Osteoblast (primary cell): ENCODE measurements at regions not wholly inside any gene's neighbourhood (a gene's known extent, or its start where the extent isn't known, plus 50 kb on each side); places are given as distances from the start of the nearest gene placed in this dataset.
"Not testable (repeated sequence)": the region's sequence is repeated elsewhere in the genome, so short reads cannot be mapped to it uniquely, and the experiment has no call there.

Source experiments
- DNase-seq: peaks from one replicate; pipeline ENCODE4 v3.0.0; 2011; ENCODE audit warnings: low spot score, mixed read lengths; ENCODE audit not compliant: insufficient read length; ENCODE audit errors: missing footprints
- H2AFZ ChIP-seq: 2 replicates; pipeline ENCODE4 v1.6.0; 2011; ENCODE audit warnings: mild to moderate bottlenecking, low read length
- H3K27ac ChIP-seq: 2 replicates; pipeline ENCODE4 v1.5.1; 2011; ENCODE audit warnings: mild to moderate bottlenecking, low read depth, low read length, moderate library complexity
- H3K27me3 ChIP-seq: 2 replicates; pipeline ENCODE4 v1.6.0; 2012; ENCODE audit warnings: mild to moderate bottlenecking, control low read depth, inconsistent platforms, low read length, moderate library complexity; ENCODE audit not compliant: insufficient read depth
- H3K36me3 ChIP-seq: 2 replicates; pipeline ENCODE4 v1.5.1; 2011; ENCODE audit warnings: mild to moderate bottlenecking, low read length, control low read depth, moderate library complexity; ENCODE audit not compliant: insufficient read depth
- H3K4me1 ChIP-seq: 2 replicates; pipeline ENCODE4 v1.5.1; 2011; ENCODE audit warnings: mild to moderate bottlenecking, low read length, control low read depth, moderate library complexity; ENCODE audit not compliant: insufficient read depth
- H3K4me2 ChIP-seq: 2 replicates; pipeline ENCODE4 v1.6.0; 2011; ENCODE audit warnings: mild to moderate bottlenecking, low read length; ENCODE audit not compliant: insufficient read depth
- H3K4me3 ChIP-seq: fragments of 200-600 bp; sonication (generic); 3 replicates; pipeline ENCODE4 v1.5.1; 2012; ENCODE audit warnings: mild to moderate bottlenecking, low read length, inconsistent platforms; ENCODE audit not compliant: insufficient read depth
- H3K79me2 ChIP-seq: 2 replicates; pipeline ENCODE4 v1.6.0; 2012; ENCODE audit warnings: mild to moderate bottlenecking, low read length, control low read depth, inconsistent platforms; ENCODE audit not compliant: insufficient read depth
- H3K9me3 ChIP-seq: 2 replicates; pipeline ENCODE4 v1.5.1; 2011; ENCODE audit warnings: low read depth, low read length, control low read depth
- H4K20me1 ChIP-seq: 2 replicates; pipeline ENCODE4 v1.6.0; 2012; ENCODE audit warnings: mild to moderate bottlenecking, low read length, control low read depth; ENCODE audit not compliant: insufficient read depth
- CTCF ChIP-seq: IDR thresholded peaks from 2 replicates; pipeline ENCODE4 v1.5.1; 2011; ENCODE audit warnings: mild to moderate bottlenecking, low read depth, low read length, moderate library complexity; ENCODE audit errors: extremely low read depth

GRCh38 chr1:29920316-29920715 lies 684.0 kb downstream of the PTPRU start:
- no peak overlapping the region for H3K4me3 ChIP-seq
- TF ChIP-seq CTCF = no peak
- H3K9me3 ChIP-seq = no peaks in the 10 kb centered on the region
- no peak for DNase-seq
- H3K4me2 ChIP-seq = no peak overlapping the region
- H3K27me3 ChIP-seq = peaks cover under 1% of the 10 kb centered on the region
- no peaks in the 10 kb centered on the region for H3K36me3 ChIP-seq
- no peaks in the 10 kb centered on the region for H3K79me2 ChIP-seq
- H3K27ac ChIP-seq = no peak overlapping the region
- no peaks in the 10 kb centered on the region for H3K4me1 ChIP-seq
- H4K20me1 ChIP-seq = no peaks in the 10 kb centered on the region
- H2AFZ ChIP-seq = no peak overlapping the region

GRCh38 chr1:29919041-29919440 lies 682.7 kb downstream of the PTPRU start:
- H3K4me3 ChIP-seq, H3K27ac ChIP-seq, H3K36me3 ChIP-seq, H2AFZ ChIP-seq, H3K4me1 ChIP-seq, H3K27me3 ChIP-seq, DNase-seq, H3K79me2 ChIP-seq, H3K9me3 ChIP-seq, H4K20me1 ChIP-seq, H3K4me2 ChIP-seq: not testable (repeated sequence)

- Histone ChIP-seq H3K36me3 (no peaks in the 10 kb centered on the region), H3K27me3 (peaks cover 6% of the 10 kb centered on the region), H3K79me2 (no peaks in the 10 kb centered on the region), H3K9me3 (no peaks in the 10 kb centered on the region), H2AFZ (no peak overlapping the region), H4K20me1 (no peaks in the 10 kb centered on the region), H3K27ac (no peak overlapping the region), H3K4me2 (no peak overlapping the region), H3K4me3 (no peak overlapping the region), H3K4me1 (no peaks in the 10 kb centered on the region)
- no peak for TF ChIP-seq CTCF
- no peak for DNase-seq
These were observed 680.5 kb downstream of the PTPRU start for GRCh38 chr1:29916656-29917369.

GRCh38 chr1:29914936-29915335 lies 678.6 kb downstream of the PTPRU start:
- Histone ChIP-seq H2AFZ (no peak overlapping the region), H3K27ac (no peak overlapping the region), H3K36me3 (no peaks in the 10 kb centered on the region), H3K4me2 (no peak overlapping the region), H4K20me1 (no peaks in the 10 kb centered on the region), H3K4me1 (no peaks in the 10 kb centered on the region), H3K9me3 (no peaks in the 10 kb centered on the region), H3K4me3 (no peak overlapping the region), H3K79me2 (no peaks in the 10 kb centered on the region), H3K27me3 (peaks cover 6% of the 10 kb centered on the region)
- no peak for DNase-seq
- TF ChIP-seq CTCF = no peak
